GM18873 (cell line): ENCODE measurements at regions not wholly inside any gene's neighbourhood (a gene's known extent, or its start where the extent isn't known, plus 50 kb on each side); places are given as distances from the start of the nearest gene placed in this dataset.

ENCODE experiments used
- ATAC-seq: cut with Tn5 transposase; IDR thresholded peaks from one replicate; pipeline ENCODE4 v1.9.1; 2021; ENCODE audit warnings: mild to moderate bottlenecking, moderate library complexity, moderate number of reproducible peaks; ENCODE audit not compliant: unreplicated experiment, low FRiP score

GRCh38 chr3:72258361-72259141, 473.6 kb upstream of the PROK2 start:
- ATAC-seq, result no peak

GRCh38 chr3:72257738-72258137, 472.8 kb upstream of the PROK2 start:
- ATAC-seq, result no peak

- no peak for ATAC-seq
Measured at GRCh38 chr3:72257203-72257602, 472.3 kb upstream of the PROK2 start.

- ATAC-seq, result no peak
Measured at GRCh38 chr3:72256716-72257115, 471.8 kb upstream of the PROK2 start.

GRCh38 chr3:72255791-72256559, 471.0 kb upstream of the PROK2 start:
- ATAC-seq, result no peak

GRCh38 chr3:72255191-72255590, 470.2 kb upstream of the PROK2 start:
- no peak for ATAC-seq

GRCh38 chr3:72254483-72254882, 469.5 kb upstream of the PROK2 start:
- no peak for ATAC-seq

GRCh38 chr3:72250725-72251124, 465.8 kb upstream of the PROK2 start:
- ATAC-seq, result no peak

GRCh38 chr3:72248869-72249268, 463.9 kb upstream of the PROK2 start:
- no peak for ATAC-seq

GRCh38 chr3:72248389-72248761, 463.4 kb upstream of the PROK2 start:
- no peak for ATAC-seq

GRCh38 chr3:72247645-72248388, 462.9 kb upstream of the PROK2 start:
- ATAC-seq, result no peak

GRCh38 chr3:72247126-72247525, 462.2 kb upstream of the PROK2 start:
- ATAC-seq, result no peak

GRCh38 chr3:72246685-72247084, 461.7 kb upstream of the PROK2 start:
- no peak for ATAC-seq

GRCh38 chr3:72245183-72245811, 460.3 kb upstream of the PROK2 start:
- ATAC-seq, result no peak

- no peak for ATAC-seq
Measured at GRCh38 chr3:72244396-72244795, 459.4 kb upstream of the PROK2 start.

- ATAC-seq, result no peak
Measured at GRCh38 chr3:72242326-72242725, 457.4 kb upstream of the PROK2 start.

GRCh38 chr3:72241525-72241924, 456.6 kb upstream of the PROK2 start:
- no peak for ATAC-seq

GRCh38 chr3:72240531-72240930, 455.6 kb upstream of the PROK2 start:
- no peak for ATAC-seq

GRCh38 chr3:72238801-72239200, 453.9 kb upstream of the PROK2 start:
- ATAC-seq, result no peak

- no peak for ATAC-seq
Measured at GRCh38 chr3:72238010-72238691, 453.2 kb upstream of the PROK2 start.
